Mucosa of descending colon (tissue), 3 donors: ENCODE measurements at regions not wholly inside any gene's neighbourhood (a gene's known extent, or its start where the extent isn't known, plus 50 kb on each side); places are given as distances from the start of the nearest gene placed in this dataset.

Experiments
- ATAC-seq: fragments of 200-7000 bp; cut with Tn5 transposase; one replicate; pipeline ENCODE4 v1.9.1; 2020; ENCODE audit warnings: mild to moderate bottlenecking, moderate library complexity
- DNase-seq, 3 donors: peaks; one replicate each; pipeline ENCODE4 v3.0.0-alpha.2; 2020
- H3K36me3 ChIP-seq: fragments of 200-600 bp; one replicate; pipeline ENCODE4 v1.8.0; 2021; ENCODE audit warnings: low read depth, mild to moderate bottlenecking
- H3K4me1 ChIP-seq: fragments of 200-600 bp; one replicate; pipeline ENCODE4 v1.8.0; 2021; ENCODE audit warnings: low read depth, mild to moderate bottlenecking
- H3K4me3 ChIP-seq: fragments of 200-600 bp; one replicate; pipeline ENCODE4 v1.8.0; 2021; ENCODE audit warnings: mild to moderate bottlenecking
- H3K9me3 ChIP-seq: fragments of 200-600 bp; one replicate; pipeline ENCODE4 v1.8.0; 2021; ENCODE audit warnings: mild to moderate bottlenecking
- intact Hi-C, 2 donors: fragments of 100-400 bp; cut with DNase I in 1 of 2; cut with micrococcal nuclease in 1 of 2; formaldehyde crosslinking; loops; one replicate each; pipeline versions ENCODE4 v1.11.0 to v1.11.1; 2022; cut with DNase I, micrococcal nuclease
- TF ChIP-seq, protein P1 (sequence below): fragments of 200-600 bp; IDR thresholded peaks from one replicate; pipeline ENCODE4 v1.8.0; 2022; ENCODE audit warnings: antibody characterized with exemption, mild to moderate bottlenecking
- donor health status: DM: no; HTN: no; CAD: no; lungs with moderate emphysema.
- donor health status: DM: no; HTN: no; CAD: no.
- donor health status: DM: no; HTN: yes; CAD: no.

DNA sequence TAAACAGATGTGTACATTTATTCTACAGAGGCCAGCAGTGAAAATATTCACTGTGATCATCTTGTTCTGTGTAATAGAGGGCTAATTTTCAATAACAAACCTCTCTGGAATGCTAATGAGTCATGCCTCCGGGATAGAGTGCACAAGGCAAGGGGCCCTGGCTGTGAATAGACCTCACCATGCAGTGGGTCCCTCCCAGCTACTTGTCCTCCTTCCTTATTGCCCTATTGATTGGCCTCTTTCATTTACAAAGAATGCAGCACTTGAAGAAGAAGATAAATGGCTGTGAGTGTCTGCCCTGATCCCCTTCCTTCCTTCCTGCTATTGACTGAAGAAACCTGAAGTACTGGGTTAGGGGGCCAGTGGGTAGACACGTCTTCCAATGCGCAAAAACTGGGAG, 436.3 kb downstream of the WDR72 start:
- ATAC-seq (peak; percentile 66), DNase-seq (no peak)
- H3K4me3 ChIP-seq: no peak overlapping the region
- intact Hi-C loops: no loop called here
- TF ChIP-seq, protein P1, sequence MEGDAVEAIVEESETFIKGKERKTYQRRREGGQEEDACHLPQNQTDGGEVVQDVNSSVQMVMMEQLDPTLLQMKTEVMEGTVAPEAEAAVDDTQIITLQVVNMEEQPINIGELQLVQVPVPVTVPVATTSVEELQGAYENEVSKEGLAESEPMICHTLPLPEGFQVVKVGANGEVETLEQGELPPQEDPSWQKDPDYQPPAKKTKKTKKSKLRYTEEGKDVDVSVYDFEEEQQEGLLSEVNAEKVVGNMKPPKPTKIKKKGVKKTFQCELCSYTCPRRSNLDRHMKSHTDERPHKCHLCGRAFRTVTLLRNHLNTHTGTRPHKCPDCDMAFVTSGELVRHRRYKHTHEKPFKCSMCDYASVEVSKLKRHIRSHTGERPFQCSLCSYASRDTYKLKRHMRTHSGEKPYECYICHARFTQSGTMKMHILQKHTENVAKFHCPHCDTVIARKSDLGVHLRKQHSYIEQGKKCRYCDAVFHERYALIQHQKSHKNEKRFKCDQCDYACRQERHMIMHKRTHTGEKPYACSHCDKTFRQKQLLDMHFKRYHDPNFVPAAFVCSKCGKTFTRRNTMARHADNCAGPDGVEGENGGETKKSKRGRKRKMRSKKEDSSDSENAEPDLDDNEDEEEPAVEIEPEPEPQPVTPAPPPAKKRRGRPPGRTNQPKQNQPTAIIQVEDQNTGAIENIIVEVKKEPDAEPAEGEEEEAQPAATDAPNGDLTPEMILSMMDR: no peak
- no peaks in the 10 kb centered on the region for H3K4me1 ChIP-seq
- no peaks in the 10 kb centered on the region for H3K36me3 ChIP-seq
- H3K9me3 ChIP-seq: no peaks in the 10 kb centered on the region

DNA sequence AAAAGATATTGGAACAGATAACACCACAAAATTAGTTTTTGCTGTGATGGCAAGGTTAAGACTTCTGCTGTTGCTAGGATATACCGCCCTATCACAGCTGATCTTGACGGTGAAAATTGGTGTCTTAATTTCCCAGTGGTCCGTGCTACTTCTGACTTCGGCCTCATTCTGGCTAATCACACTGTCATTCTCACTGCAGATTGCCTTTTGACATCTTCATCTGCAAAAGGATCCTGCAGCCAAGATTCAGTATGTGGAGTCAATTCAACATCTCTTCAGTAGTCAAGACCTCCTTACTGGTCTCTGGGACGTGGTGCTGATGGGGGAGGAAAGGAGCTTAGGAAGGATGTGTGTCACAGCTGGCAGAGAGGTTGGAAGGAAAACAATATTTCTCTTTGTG, 438.6 kb downstream of the WDR72 start:
- Histone ChIP-seq H3K4me1 (no peaks in the 10 kb centered on the region), H3K9me3 (no peaks in the 10 kb centered on the region), H3K36me3 (no peaks in the 10 kb centered on the region), H3K4me3 (no peak overlapping the region)
- TF ChIP-seq, protein P1: no peak
- intact Hi-C loops: no loop called here
- DNase-seq (no peak), ATAC-seq (no peak)

DNA sequence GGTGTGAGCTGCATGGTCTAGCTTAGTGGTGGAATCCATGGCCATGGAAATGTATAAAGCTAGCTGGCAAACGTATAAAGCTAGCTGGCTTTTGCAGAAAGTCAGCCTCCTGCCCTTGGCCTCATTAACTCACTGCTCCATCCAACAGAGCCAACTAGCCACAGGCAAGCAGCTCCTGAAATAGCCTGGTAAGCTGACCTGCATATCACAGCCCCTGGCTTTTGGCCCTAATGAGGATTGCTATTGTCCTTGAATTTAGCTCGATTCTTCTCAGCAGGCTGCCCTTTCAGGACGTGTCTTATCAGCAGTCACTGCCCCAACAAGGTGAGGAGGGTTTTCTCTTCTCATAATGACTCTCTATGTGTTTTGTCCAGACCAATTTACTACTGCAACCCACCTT, 446.8 kb downstream of the WDR72 start:
- intact Hi-C loops: no loop called here
- ATAC-seq (no peak), DNase-seq (no peak)
- no peaks in the 10 kb centered on the region for H3K36me3 ChIP-seq
- no peaks in the 10 kb centered on the region for H3K4me1 ChIP-seq
- no peaks in the 10 kb centered on the region for H3K9me3 ChIP-seq
- TF ChIP-seq, protein P1: no peak
- H3K4me3 ChIP-seq: no peak overlapping the region

DNA sequence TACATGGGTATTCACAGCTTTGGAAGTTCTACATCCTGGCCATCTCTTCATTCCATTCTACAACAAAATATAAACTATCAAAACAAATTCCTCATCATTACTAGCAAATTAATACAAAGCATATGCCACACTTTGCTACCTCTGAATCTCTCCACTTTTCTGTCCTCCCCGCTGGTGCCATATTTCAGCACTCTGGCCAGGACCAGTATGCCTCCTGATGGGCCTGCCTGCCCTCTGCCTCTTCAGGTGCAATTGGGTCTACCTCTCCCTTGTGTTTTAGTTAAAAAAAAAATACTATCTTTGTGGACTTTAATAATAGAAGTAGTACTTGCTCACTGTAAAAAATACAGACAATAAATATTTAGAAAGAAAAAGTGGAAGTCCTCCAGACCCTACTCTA, 448.8 kb downstream of the WDR72 start:
- TF ChIP-seq, protein P1: no peak
- Histone ChIP-seq H3K36me3 (no peaks in the 10 kb centered on the region), H3K4me3 (no peak overlapping the region), H3K9me3 (no peaks in the 10 kb centered on the region), H3K4me1 (no peaks in the 10 kb centered on the region)
- DNase-seq: no peak
- intact Hi-C loops: no loop called here
- no peak for ATAC-seq

DNA sequence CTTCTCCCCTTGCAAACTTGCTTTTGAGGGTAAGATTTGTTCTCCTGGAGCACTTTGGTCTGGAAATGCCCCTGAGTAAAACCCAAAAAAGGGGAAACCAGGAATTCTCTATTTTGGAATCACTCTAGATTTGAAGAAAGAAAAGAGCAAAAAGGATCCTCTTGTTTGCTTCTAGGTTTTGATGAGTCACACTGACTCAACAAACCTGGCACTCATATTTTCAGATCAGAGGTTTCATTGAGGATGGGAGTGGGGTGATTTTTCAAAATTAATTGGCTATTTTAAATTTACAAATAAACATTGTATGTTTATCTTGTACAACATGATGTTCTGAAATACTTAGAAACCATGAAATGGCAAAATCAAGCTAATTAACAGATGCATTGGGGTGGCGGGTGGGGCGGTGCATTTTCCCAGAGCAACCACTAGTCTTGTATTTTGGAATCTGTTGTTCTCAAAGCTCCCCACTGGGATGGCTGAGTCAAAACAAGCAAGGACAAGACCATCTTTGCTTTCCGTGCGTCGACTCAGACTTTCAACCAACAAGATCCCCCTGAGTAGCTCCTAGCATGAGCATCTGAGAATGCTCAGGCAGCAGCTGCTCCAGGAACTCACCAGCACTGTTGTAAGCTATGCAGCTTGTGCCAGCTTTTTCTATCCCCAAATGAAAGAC, 451.4 kb downstream of the WDR72 start:
- no peaks in the 10 kb centered on the region for H3K9me3 ChIP-seq
- TF ChIP-seq, protein P1: no peak
- ATAC-seq: no peak
- no peak overlapping the region for H3K4me3 ChIP-seq
- no peak for DNase-seq
- intact Hi-C loops: no loop called here
- no peaks in the 10 kb centered on the region for H3K4me1 ChIP-seq
- H3K36me3 ChIP-seq: no peaks in the 10 kb centered on the region

DNA sequence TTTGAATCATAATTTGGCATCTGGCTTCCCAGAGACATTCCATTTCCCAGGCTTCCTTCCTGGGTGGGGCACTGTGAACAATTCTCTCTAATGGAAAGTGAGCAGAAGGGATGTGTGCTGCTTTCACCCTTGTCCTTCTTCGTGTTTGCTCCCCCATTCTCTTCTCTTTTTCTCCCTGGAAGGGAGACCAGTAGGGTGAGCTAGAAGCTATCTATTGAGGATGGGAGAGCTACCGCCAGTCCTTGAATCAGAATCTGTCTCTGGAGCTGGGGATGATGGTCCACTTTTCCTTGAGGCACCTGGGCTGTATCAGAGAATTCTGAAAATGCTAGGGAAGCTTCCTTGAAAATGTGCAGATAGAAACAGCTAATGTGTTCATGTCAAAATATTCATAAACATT, 453.9 kb downstream of the WDR72 start:
- intact Hi-C loops: no loop called here
- ATAC-seq (no peak), DNase-seq (no peak)
- Histone ChIP-seq H3K36me3 (no peaks in the 10 kb centered on the region), H3K4me3 (no peak overlapping the region), H3K4me1 (no peaks in the 10 kb centered on the region), H3K9me3 (no peaks in the 10 kb centered on the region)
- TF ChIP-seq, protein P1: no peak
